ENCODE measurements at regions not wholly inside any gene's neighbourhood (a gene's known extent, or its start where the extent isn't known, plus 50 kb on each side); places are given as distances from the start of the nearest gene placed in this dataset.

GRCh38 chr6:119510246-119510645 lies 160.7 kb upstream of the MAN1A1 start (continued):
- TF ChIP-seq JUND (IDR thresholded peaks at IDR 0.05; ENCODE audit: borderline replicate concordance, low read depth, low read length) (peak; percentile 19; the same call in 1 of the 2 replicates), JUND (tag; IDR thresholded peaks at IDR 0.05; ENCODE audit: borderline replicate concordance, low read depth, low read length) (no peak), SMARCE1 (IDR thresholded peaks at IDR 0.05) (0 out of 2 replicates have a peak, but pooled peaks have one; percentile 40), NFIC (IDR thresholded peaks at IDR 0.05) (0 out of 2 replicates have a peak, but pooled peaks have one; percentile 19), NBN (IDR thresholded peaks at IDR 0.05; ENCODE audit: low read depth) (0 out of 2 replicates have a peak, but pooled peaks have one; percentile 37), ZNF3 (CRISPR knock-in tag; IDR thresholded peaks at IDR 0.05) (0 out of 2 replicates have a peak, but pooled peaks have one; percentile 61), ARNT (IDR thresholded peaks at IDR 0.05) (no peak), ERF (CRISPR knock-in tag; IDR thresholded peaks at IDR 0.05) (no peak), SMARCA4 (IDR thresholded peaks at IDR 0.05) (peak; percentile 49; the same call in 1 of the 2 replicates), NCOR1 (IDR thresholded peaks at IDR 0.05) (peak; percentile 59), PHB2 (IDR thresholded peaks at IDR 0.05; ENCODE audit: low read depth) (no peak), BACH1 (tag; IDR thresholded peaks at IDR 0.05) (no peak), ARID1B (IDR thresholded peaks at IDR 0.05) (peak; percentile 76), ZNF174 (CRISPR knock-in tag; IDR thresholded peaks at IDR 0.05) (no peak), MYC (IDR thresholded peaks at IDR 0.05; ENCODE audit: low read depth, low read length) (0 out of 2 replicates have a peak, but pooled peaks have one; percentile 32), MYC (CRISPR knock-in tag; IDR thresholded peaks at IDR 0.05; ENCODE audit: borderline replicate concordance, low read depth) (no peak), POLR2AphosphoS5 (IDR thresholded peaks at IDR 0.05; ENCODE audit: control insufficient read depth, insufficient read depth, low read depth, low read length) (peak; percentile 34; the same call in 1 of the 2 replicates), SIX5 (IDR thresholded peaks at IDR 0.05; ENCODE audit: borderline replicate concordance in 1 of 2, insufficient read depth in 1 of 2, low read depth in 1 of 2, low read length in 2 of 2) (no peak), FOXJ2 (tag; IDR thresholded peaks at IDR 0.05) (0 out of 2 replicates have a peak, but pooled peaks have one; percentile 26), FOXA3 (CRISPR knock-in tag; conservative IDR thresholded peaks at IDR 0.05 in 1 of 2, IDR thresholded peaks at IDR 0.05 in 1 of 2) (peak in 1 of 2 experiments; percentile 74; a peak in 2 of 4 replicates), RCOR1 (IDR thresholded peaks at IDR 0.05; ENCODE audit: borderline replicate concordance in 1 of 2, low read depth in 2 of 2, low read length in 2 of 2) (peak in 1 of 2 experiments; percentile 89; a peak in 2 of 4 replicates), XRCC5 (IDR thresholded peaks at IDR 0.05; ENCODE audit: low read depth, low read length) (no peak)
